ENCODE measurements at regions not wholly inside any gene's neighbourhood (a gene's known extent, or its start where the extent isn't known, plus 50 kb on each side); places are given as distances from the start of the nearest gene placed in this dataset.

DNA sequence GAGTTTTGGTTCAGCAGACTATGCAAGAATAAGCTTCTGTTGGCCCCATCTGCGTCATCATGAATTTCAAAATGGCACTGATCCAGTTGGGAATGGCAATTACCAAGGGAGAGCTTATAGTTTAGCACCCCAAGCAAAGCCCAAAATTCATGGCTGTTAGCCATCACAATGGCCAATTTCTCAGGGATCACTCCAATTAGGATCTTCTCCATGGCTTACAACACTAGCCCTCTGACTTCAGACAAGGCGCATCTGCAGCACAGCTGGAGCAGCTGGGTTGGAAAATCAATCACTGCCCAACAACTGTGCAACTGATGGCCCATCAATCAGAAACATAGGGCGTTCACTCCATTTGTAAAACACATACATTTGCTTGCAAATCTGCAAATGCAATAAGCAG lies 273.6 kb downstream of the SRBD1 start:
- intact Hi-C loops (cut with DNase I), result no loop called here
- no peak for DNase-seq

DNA sequence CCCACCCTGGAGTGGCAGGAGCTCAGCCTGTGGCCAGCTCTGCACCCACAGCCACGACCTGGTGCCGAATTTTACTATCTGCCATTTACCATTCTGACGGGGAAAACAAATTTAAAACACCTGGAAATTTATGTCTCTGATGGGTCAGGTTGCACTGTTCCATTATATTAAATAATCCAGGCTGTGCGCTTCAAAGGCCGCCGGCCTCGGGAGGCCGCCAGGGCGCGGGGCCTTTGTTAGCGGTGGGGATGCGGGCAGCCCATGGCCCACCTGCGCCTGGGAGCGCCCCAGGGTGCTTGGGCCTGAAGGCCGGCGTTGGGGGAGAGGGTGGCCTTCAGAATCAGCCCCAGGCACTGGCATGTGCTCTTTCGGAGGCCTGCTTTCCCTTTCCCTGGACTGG lies 276.9 kb downstream of the SRBD1 start:
- no peak for DNase-seq
- intact Hi-C loops (cut with DNase I), result no loop called here

DNA sequence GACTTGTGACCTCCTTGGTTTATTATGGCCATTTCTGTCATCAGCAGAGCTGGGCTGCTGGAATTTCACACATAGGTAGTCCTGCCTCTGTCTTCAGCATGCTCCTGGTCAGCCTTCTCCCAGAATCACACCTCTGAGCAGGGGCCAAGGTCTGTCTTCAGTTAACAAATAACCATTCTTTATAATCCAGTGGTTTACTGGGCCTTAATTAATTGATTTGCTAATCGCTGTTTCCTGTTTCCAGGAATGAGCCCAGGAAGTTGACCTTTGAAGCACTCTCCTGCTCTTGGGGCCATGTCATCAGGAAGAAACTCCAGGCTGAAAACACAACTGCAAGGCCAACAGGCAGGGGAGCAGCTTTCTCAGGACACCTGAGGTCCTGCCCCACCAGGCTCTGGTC lies 278.5 kb downstream of the SRBD1 start:
- intact Hi-C loops (cut with DNase I), result no loop called here
- DNase-seq, result no peak

DNA sequence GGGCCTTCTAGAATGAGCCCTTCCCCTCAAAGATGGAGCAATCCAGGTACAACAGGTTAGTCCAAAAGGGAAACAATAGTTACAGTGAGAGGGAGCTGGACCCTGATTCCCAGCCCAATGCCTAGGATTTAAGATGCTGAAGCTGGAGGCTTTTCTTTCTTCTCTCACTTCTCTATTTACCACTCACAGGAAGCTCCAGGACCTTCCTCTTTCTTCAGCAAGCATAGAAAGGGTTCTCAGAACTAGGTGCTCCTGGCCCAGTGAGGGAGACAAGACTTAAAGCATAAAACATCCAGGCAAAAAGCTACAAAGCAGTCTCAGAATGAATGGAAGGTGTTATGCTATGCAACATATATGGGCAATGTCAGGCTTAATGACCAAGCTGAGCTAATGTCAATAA lies 279.0 kb downstream of the SRBD1 start:
- no peak for DNase-seq
- intact Hi-C loops (cut with DNase I), result no loop called here

DNA sequence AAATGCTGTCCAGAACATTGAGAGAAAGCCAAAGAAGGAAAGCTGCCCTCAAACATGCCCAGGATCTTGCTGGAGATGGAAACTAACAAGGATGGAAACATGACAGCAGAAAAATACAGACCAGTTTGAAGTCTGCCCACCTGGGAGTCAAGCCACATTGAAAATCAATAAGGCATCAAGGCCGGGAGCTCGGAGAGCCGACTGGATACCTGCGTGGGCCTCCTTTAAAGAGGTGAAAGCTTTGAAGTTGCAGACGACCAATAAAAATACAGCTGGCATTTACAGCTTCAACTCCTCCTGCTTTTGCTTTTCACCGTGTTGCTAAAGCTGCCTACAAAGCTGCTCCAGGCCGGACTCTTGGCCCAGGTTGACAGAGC lies 279.7 kb downstream of the SRBD1 start:
- DNase-seq, result no peak
- intact Hi-C loops (cut with DNase I), result no loop called here

DNA sequence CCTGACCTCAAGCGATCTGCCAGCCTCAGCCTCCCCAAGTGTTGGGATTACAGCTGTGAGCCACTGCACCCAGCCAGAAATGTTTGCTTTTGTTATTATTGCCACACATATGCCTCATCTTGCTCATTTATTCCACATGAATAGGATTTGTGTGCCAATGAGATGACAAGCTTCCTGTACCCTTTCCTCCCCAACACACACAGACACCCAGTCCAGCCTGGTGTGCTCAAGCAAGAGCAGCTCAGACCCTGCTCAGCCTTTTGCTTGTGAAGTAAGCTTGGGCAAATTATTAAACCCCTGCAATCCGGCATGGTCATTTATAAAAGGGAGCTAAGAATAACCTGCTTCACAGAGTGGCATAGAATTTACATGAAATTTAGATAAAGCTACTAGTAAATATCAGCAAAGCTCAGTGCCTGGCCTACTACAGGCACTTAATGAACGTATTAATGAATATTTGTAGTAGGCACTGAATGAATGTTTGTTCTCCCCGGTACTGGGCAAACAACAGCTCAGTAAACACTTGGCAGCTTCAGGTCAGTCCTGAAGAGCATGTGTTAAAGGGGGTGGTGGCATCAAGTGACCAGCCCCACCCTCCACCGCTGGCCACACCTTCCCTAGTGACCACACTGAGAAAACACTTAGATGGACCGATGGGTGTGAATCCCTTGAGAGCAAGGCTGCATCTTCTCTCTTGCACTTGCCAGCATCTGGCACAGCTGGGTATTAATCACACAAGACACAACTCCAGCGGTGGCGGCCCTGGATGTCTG lies 280.2 kb downstream of the SRBD1 start:
- no peak for DNase-seq
- intact Hi-C loops (cut with DNase I), result no loop called here

DNA sequence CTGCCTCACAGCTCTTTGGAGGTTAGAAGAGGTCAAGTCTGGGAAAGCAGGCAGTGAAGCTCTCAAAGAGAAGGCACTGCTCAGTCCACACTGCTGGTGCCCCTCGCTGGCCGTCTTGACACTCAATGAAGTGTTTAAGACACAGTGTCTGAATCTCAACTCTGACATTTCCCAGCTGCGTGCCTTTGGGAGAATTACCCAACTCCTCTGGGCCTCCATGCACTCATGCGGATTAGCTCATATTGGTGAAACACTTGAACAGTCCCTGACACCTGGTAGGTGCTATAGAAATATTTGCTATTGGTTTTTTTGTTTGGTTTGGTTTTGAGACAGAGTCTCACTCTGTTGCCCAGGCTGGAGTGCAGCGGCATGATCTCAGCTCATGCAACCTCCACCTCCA lies 281.0 kb downstream of the SRBD1 start:
- DNase-seq, result no peak
- intact Hi-C loops (cut with DNase I), result no loop called here

DNA sequence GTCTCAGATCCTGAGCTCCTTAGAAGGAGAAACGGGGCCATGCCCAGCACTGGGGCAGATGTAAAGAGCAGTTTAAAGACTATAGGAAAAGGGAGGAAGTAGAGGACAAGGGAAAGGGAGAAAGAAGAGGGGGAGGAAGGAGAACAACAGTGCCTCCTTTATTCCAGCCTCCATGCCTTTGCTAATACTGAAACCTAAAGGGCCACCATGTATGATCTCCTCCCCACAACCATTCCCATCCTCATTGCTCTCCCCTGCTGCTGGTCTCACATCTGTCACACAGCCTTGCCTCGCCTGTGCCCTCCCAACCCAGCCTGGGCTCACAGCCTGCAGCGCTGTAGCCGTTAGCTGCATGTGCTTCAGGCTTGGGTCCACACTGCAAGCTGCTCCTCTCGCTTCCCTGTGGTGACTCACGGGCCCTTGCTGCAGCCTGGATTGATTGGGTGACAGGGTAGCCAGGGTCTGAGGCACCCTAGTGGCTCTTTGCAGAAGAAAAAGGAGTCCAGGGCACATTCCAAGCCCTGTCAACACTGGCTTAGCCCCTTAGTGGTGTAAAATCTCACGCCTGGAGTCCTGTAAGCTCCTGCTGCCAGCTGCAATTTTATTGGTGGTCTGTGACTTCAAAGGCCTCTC lies 281.9 kb downstream of the SRBD1 start:
- no peak for DNase-seq
- intact Hi-C loops (cut with DNase I), result no loop called here

DNA sequence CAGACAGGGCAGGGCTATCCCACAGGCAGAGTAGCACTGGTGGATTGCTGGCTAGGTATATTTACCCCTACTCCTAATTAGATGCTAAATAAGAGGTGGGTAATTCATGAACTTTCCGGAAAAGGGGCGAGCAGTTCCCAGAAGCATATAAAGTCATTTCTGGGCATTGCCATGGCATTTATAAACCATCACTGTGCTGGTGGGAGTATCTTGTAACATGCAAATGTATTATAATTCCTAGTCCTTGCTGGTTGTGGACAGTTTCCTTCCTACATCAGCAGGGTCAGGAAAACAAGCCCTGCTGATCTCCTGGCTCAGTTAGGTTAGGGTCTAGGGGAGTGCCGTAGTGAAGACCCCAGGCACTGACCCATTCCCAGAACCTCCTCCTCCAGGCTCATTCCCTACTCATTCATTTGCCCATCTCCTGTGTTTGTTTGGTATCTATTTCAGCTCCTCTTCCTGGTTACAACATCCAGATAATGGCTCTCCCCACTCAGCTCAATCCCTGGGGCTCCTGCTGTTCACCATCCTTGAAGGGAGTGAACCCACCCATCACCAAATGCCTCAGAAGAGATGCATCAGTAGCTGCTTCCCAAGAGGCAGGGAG lies 282.7 kb downstream of the SRBD1 start:
- DNase-seq, result no peak
- intact Hi-C loops (cut with DNase I), result no loop called here

DNA sequence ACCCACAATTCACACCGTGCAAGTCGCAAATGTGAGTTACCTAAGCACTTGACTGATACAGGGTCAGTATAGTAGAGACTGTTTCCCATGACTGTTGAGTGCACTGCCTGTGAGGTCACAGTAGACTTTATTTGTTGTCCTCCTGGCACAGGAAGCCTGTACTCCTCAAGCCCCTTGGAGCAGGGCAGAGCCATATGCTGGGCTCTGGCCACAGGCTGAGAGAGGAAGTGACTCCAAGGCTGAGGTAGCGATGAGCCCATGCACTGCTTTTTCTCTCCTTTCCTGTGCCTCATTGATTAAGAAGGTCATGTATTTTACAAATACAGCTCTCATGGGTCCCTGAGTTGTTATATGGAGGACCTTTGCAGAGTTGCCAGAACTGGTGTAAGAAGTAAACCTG lies 287.7 kb downstream of the SRBD1 start:
- intact Hi-C loops (cut with DNase I), result no loop called here
- DNase-seq, result no peak

DNA sequence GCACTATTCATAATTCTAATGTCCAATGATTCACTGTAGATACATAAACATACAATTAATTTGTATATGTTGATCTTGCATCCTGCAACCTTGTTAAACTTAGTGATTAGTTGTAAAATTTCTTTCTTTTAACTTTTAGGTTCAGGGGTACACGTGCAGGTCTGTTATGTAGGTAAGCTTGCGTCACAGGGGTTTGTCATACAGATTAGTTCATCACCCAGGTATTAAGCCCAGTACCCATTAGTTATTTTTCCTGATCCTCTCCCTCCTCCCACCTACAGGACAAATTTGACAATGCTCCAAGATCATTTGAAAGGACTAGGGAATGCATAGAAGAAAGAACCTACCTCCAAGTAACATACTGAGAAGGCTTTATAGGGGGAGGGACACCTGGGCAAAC lies 290.1 kb downstream of the SRBD1 start:
- intact Hi-C loops (cut with DNase I), result no loop called here
- DNase-seq, result no peak

DNA sequence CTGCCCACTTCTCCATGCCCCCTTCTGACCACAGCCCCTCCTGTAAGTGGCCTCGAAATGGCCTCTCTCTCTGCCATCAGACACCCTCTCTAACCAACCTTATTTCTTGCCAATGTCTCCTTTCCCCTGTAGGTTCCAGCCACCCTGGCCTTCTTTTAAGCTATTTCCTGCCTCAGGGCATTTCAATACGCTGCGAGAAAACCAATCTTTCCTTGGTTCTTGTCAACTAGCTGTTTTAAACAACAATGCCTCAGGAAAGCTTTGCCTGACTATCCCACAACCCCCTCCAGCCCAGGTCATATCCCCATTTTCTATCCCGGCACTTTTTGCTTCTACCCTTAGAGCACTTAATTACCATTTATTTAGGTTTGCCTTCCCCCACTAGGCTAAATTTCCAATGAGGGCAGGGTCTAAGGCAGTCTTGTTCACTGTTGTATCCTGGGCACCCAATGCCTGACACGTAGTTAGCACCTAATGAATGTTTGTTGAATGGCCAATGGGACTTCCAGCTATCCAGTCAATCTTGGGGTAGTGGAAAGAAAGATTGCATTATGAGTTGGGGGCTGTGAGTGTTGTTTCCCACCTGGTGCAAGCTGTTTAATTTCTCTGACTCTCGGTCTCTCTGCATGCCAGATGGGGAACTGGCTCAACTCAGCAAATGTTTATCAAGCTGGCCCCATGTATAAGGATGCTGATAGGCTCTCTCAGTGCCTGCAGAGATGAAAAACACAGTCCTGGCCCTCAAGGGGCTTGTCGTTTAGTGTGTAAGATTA lies 291.2 kb downstream of the SRBD1 start:
- no peak for DNase-seq
- intact Hi-C loops (cut with DNase I), result no loop called here

DNA sequence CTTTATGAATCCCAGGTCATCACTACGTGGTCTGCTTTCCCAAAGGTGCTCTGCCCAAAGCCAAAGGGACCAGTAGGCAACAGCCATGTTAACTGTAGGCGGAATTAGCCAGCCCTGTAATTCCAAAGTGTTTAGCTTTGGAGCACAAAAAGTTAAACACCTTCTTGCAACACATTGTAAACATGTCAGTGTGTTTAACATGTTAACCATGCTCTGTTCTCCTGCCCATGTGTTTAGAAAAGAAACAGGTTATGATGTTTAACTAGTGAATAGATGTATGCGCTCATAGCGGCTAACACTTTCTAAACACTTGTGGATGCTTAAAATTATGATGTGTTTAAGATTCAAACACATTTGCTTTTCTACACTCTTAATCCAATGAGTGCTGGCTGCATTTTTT lies 292.4 kb downstream of the SRBD1 start:
- intact Hi-C loops (cut with DNase I), result no loop called here

DNA sequence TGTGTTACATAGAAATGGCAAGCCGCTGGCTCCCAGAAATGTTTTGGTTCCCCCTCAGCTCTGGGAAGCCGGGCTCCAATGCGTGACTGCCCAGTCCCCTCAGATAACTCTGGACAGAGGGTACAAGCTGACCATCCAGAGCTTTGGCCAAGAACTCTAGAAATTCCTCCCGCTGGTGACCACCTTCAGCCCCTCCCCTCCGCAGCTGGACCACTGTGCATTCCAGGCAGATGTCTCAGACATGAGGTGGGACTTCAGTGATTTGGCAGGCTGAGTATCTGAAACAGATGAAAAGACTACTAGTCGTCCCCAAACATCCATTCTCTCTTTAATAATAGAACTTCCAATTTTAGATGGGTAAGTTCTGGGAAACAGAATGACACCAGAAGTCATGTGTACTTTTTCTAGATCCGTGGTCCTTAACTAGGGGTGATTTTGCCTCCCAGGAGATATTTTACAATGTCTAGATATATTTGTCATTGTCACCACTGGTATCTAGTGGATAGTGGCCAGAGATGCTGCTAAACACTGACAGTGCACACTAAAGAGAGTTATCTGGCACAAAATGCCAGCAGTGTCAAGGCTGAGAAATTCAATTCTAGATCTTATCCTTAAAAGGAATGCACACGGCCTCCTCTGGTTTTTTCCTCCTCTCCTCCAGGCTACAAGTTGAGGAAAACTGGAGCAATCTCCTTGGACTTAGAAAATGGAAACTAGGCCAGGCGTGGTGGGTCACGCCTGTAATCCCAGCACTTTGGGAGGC lies 294.3 kb downstream of the SRBD1 start:
- intact Hi-C loops (cut with DNase I), result no loop called here
- DNase-seq, result no peak

More for the DNA sequence above, 292.4 kb downstream of the SRBD1 start:
- no peak for DNase-seq

DNA sequence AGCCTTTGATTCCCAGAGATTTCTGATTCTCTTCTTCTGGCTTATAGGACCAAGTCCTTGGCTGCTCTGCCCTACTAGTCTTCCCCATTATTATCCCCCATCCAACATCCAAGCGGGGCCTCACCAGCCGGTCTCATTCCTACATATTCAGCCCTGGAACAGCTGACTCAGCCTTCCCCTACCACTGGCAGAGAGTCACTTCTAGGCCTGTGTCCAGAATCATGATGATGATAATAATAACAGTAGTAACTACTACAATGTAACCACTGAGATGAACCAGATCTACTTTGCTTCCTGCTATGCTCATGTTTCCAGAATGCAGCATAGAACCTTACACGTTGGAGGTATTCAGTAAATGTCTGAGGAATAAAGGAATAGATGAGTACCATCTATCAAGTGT lies 295.2 kb downstream of the SRBD1 start:
- DNase-seq, result no peak
- intact Hi-C loops (cut with DNase I), result no loop called here

DNA sequence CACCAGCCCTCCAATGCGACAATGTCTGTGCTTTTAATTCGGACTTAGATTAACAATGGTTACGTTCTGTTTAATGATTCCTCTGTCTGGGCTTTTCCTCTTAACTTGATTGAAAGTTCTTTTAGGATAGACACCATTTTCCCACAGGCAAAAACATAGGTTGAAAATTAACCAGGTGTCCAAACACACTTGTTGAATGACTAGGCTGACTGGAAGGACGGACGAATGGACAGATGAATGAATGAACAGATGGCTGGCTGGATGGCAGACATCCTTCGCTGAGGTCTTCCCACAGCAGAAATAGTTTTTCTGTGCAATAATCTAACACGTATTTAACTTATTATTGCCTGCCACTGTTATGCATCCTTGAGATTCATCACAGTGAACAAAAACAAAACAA lies 298.8 kb downstream of the SRBD1 start:
- no peak for DNase-seq

DNA sequence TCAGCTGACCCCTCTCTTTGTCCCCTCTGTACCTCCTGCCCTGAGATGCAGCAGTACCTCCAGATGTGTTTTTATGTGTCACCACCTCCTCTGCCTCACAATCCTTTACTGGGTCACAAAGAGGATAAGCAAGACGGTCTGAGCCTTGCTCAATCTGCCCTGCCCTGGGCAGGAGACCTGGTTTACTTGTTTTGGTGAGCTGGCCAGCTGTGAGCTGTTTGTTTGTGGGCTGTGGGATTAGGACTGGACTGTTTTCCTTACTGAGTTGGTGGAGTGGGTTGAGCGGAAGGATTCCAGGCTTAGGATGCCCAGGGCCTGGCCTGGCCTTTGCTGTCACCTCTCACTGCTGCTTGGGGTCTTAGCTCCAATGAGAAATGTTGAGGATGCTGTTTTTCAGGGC lies 299.5 kb downstream of the SRBD1 start:
- DNase-seq, result no peak

More for the DNA sequence above, 298.8 kb downstream of the SRBD1 start:
- intact Hi-C loops (cut with DNase I), result no loop called here

DNA sequence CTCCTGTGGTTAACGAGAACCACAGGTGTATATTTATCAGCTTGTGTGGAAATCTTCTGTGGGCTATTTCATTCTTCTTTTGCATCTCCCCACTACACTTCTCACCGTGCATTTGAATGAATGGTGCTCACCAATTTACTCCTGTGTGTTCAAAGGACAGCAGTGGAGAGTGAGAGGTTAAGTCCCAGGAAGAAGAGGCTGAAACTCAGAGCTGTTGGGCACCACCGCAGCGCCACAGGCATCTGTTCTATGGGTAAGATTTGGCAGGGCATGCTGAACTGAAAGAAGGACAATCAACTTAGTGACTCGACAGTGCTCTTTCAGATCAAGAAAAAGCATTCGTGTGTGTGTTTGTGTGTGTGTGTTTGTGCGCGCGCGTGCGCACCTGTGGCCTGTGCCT lies 297.9 kb upstream of the SIX2 start:
- intact Hi-C loops (cut with DNase I), result no loop called here

More for the DNA sequence above, 299.5 kb downstream of the SRBD1 start:
- intact Hi-C loops (cut with DNase I), result no loop called here

DNA sequence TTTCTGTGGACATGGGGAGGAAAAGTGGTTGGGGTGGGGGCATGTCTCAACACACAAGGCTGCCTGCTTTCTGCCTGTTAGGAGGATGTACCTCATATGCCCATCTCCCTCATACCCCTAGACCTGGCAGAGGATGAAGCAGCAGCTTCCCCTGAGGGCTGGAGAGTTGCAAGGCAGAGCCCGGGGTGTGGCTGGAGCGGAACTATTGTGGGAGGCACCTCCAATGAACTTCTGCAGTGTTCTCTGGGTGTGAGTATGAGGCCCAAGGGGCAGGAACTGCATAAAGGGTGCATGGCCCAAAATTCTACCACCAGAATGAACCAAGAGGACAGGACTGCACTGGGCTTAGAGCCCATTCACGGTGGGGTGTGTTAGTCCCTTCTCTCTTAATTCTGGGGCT lies 296.3 kb upstream of the SIX2 start:
- intact Hi-C loops (cut with DNase I), result no loop called here
- no peak for DNase-seq

More for the DNA sequence above, 297.9 kb upstream of the SIX2 start:
- DNase-seq, result no peak

DNA sequence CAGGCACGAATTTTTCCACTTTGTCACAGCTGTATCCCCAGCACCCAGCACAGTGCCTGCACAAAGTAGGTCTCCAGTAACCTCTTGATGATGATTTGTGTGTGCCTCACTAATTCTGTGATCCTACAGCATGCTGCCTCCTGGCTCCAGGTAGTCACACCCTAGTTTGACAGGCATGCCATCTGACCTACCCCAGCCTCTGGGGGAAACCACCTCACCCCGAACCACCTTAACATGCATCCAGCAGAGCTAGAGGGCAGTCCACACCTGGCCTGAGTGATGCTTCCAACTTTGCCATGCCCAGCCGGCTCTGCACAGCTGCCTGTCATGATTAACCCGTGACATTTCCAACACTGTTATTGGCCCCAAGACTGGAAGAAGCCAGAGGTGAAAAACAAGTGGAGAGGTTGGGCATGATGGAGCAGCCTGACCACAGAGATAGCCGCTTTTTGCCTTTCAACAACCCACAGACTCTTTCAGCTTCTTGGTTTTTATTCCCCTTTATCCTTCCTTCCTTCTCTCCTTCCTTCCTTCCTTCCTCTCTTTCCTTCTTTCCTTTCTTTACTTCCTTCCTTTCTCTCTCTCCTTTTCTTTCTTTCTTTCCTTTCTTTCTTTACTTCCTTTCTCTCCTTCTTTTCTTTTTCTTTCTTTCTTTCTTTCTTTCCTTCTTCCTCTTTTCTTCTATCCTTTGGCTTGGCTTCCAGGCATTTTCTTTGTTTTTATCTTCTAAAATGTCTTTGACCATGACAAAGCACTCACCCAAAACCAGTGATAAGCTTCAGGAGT lies 294.4 kb upstream of the SIX2 start:
- intact Hi-C loops (cut with DNase I), result no loop called here

More for the DNA sequence above, 294.4 kb upstream of the SIX2 start:
- no peak for DNase-seq

Data from posterior cingulate gyrus (tissue), 11 donors.